ENCODE measurements at regions not wholly inside any gene's neighbourhood (a gene's known extent, or its start where the extent isn't known, plus 50 kb on each side); places are given as distances from the start of the nearest gene placed in this dataset.
A peak's percentile ranks its signal among the peaks of the same experiment; 100 is the strongest.

DNA sequence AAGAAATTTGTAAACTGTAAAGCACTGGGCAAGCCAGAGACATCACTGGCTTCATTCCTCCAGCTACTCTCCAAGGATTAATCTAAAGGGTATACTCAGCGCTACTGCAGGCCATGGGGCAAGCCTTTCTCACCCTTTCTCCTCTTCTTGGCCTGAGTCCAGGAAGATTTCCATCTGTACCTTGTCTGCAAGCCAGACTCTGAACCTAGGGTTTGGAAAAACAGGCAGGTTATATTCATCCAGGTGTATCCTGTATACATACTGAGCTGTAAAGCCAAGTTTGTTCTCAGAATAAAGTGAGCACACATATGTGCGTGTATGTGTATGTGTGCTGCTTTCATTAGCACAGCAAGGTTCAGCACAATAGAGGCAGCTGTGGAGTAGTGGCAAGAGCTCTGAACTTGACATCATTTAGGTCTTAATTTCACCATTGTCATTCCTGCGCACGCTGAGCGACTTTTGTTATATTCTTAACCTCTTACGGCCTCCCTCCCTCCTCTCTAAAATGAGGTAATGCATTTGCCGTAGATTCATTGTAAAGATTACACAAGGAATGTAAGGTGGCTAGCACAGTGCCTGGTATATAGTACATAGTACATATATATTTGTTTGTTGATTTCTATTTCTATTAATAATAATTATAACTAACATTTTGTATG, 128.1 kb upstream of the JUN start:
- ATAC-seq: no peak

DNA sequence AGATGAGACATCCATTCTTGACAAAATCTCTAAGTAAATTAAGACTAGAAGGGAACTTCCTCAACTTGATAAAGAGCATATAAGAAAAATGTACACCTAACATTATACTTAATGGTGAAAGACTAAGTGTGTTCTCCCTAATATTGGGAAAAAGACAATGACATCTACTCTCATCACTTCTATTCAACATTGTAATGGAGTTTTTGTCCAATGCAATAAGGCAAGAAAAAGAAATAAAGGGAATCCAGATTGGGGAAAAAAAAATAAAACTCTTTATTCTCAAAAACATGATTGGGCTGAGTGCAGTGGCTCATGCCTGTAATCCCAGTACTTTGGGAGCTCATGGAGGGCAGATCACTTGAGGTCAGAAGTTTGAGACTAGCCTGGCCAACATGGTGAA, 131.1 kb upstream of the JUN start:
- no peak for ATAC-seq

DNA sequence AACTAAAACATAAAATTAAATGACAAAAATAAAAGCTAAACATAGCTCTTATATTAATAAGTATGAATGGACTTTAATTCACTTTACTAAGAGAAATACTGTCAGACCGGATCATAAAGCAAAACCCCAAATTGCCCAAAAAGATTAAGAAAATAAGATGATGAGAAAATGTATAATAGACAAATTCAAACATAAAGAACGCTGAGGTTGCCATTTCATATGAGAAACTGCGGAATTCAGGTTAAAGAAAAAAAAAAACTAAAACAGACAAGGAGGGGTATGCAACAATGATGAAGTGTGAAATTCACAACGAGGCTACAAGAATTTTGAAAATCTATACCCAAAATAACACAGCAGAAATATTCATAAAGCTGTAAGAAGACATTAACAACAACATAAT, 133.6 kb upstream of the JUN start:
- ATAC-seq: no peak

DNA sequence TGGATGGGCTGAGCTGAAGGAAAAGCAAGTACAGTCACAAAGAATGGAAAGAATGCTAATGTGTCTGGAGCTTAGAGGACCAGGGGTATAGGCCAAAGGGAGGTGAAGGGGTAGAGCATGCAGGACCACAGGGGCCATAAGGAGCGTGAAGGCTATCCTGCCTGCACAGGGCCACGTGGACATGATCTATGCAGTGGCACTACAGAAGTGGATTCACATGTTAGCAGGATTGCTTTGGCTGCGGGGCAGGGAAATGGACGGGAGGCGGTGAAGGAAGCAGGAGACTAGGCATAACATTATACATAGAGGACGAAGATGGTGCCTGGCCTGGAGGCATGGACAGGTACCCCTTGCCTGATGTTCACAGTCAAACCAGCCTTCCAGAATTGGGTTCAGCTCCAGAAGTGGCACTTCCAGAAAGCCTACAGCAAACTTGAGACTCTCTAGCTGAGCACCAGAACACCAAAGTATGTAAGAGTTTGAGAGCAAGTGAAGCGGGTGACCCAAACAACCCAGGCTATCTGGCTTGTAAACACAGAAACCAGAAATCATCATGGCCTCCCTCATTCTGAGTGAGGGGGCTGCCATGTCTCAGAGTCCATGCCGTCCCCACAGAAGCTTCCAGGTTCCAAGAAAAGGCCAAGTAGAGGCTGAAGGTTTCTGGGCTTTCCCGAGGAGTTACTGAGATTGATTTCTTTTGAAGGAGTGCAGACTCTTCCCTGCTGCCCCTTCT, 135.5 kb upstream of the JUN start:
- ATAC-seq: no peak

DNA sequence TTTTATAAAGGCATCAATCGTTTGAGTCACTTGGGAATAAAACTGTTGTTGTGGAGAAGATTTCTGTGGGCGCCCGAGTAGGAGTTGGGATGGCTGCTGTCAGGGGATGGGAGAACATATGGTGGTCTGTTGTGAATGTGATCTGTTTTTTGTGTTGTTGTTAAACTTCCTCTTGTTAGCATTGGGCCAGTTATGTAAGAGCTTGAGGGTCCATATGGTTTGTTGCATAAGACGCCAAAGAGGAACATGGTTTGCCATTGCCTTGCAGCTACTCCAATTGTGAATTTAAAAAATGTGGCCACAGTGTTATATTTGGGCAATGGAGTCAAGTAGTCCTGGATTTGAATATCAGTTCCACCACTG, 136.1 kb upstream of the JUN start:
- no peak for ATAC-seq

DNA sequence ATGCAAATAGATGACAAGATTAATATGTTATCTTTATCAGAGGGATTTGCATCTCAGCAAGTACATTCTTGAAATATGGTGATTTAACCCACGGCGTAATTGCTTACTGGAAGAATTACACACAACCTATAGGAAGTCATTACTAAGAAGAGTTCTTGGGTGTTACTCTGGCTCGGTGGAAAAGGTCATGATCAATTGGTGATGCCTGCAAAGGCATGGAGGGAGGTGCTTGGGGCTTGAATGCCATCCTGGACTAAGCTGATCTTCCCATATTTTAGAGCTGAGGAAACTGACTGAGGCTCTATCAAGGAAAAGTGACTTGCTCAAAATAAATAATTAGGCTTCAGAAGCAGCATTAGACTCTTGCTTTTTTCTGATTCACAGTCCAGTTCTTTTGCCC, 137.5 kb upstream of the JUN start:
- peak; percentile 75 for ATAC-seq

DNA sequence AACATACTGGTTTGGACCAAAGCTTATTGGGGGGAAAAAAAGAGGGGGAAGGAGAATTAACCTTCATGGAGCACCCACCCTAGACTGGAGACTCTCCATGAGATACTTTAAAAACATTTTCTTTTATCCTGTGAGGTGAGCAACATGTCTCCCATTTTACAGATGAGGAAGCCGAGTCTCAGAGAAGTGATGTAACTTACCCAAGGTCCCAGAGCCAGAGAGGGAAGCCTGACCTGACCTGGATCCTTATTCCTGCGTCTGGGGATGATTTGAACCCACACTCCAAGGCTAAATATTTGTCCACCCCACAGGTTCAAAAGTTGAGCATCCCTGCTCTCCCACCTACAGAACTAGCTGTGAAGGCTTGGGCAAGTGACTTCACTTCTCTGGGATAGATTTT, 137.9 kb upstream of the JUN start:
- ATAC-seq: no peak

DNA sequence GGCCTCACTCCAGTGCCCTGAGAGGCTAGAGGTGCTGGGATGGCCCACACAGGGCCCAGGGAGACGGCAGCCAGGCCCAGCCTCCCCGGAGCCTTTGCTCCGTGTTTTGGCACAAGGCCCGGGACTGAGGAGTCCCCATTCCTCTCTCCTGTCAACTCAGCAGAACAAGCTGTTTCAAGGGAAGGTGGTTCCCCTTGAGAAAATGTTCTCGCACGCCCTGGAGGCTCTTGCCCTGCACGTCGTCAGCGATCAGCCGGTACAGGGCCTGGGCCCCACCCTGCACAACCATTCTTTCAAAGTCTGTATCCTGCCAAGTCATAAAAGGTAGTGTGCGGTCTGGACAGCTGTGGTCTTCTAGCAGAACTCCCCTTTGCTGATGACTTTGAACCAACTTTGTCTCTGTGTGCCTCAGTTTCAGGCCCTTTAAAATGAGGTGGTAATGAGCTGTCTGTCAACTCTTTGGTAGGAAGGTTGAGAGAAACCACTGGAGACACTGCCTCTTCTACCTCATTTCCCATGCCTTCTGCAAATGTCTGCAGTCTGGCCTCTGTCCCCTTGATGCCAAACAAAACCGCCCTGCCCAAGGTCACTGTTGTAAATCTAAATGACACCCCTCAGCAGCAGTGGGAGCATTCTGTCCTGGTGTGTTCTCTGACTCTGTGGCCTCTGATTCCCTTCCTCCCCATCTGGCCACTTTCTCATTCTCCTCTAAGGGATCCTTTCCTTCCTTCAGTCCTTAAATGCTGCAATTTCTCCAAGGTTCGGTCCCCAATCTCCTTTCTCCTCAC, 138.6 kb upstream of the JUN start:
- ATAC-seq: peak; percentile 97

DNA sequence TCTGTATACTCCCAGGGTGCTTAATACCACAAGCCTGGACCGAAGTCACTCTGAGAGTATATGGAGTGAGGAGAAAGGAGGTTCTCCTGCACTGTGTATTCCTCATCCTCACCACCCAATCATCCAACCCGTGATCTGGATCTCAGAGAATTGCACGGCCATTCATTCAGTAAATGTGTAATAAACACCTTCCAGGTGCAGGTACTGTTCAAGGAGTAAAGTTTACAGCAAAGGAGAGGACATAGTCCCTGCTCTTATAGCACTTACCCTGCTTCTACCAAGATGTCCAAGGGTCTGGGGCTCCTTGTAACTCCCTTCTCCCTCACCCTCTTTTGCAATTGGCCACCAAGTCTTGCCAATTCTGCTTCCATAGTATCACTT, 139.2 kb upstream of the JUN start:
- ATAC-seq: no peak

DNA sequence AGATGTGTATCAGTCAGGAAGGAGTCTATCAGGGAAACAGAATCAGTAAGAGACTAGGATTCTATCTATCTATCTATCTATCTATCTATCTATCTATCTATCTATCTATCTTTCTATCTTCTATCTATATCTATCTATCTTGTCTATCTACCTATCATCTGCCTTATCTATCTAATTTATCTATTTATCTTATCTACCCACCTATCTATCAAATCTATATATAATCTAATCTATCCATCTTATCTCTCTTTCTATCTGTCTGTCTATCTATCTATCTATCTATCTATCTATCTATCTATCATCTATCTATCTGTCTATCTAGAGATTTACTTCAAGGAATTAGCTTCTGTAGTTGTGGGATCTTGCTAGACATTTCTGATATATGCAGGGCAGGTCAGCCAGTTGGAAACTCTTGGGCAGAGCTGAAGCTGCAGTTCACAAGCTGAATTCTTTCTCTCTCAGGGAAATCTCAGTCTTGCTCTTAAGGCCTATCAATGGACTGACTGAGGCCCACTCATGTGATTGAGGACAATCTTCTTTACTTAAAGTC, 140.2 kb upstream of the JUN start:
- no peak for ATAC-seq

DNA sequence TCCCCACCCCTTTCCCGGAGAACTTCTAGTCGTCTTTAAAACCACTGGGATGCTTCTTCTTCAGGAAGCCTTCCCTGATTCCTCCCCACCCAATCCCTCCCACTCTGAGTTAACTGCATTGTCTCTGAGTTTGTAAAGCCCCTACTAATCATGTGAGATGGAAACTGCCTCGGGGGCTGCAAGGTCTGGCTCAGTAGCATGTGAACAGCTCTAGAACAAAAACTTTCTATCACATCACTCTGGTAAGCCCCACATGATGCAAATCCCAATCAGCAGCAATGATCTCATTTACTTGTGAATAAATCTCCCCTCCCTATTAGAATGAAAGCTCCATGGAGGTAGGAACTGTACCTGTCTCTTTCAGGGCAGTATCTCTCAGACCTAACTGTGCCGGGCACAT, 141.0 kb upstream of the JUN start:
- no peak for ATAC-seq

DNA sequence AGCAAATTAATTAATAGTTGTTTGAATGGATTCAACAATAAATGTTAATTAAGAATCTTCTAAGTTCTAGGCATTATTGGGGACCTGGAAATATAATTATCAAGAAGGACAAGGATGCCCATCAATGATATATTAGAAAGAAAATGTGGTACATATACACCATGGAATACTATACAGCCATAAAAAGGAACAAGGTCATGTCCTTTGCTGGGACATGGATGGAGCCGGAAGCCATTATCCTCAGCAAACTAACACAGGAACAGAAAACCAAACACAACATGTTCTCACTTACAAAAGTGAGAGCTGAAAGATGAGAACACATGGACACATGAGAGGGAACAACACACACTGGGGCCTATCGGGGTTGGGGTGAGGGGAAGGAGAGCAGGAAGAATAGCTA, 141.4 kb upstream of the JUN start:
- ATAC-seq: no peak

DNA sequence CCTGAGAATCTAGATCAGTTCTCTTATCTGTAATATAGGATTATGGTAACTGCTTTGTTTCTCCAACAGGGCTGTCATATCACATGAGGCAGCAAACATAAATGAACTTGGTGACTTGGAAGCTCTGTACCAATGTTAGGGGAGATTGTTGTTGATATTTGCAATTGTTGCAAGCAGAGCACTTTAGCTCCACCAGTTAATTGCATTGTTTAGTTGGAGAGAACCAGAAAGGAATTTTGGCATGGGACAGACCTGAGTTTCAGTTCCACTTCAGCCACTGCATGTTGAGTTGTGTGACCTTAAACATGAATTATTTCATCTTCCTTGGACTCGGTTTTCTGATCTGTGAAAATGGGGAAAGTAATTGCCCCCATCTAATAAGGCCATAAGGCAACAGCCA, 142.3 kb upstream of the JUN start:
- ATAC-seq: no peak

DNA sequence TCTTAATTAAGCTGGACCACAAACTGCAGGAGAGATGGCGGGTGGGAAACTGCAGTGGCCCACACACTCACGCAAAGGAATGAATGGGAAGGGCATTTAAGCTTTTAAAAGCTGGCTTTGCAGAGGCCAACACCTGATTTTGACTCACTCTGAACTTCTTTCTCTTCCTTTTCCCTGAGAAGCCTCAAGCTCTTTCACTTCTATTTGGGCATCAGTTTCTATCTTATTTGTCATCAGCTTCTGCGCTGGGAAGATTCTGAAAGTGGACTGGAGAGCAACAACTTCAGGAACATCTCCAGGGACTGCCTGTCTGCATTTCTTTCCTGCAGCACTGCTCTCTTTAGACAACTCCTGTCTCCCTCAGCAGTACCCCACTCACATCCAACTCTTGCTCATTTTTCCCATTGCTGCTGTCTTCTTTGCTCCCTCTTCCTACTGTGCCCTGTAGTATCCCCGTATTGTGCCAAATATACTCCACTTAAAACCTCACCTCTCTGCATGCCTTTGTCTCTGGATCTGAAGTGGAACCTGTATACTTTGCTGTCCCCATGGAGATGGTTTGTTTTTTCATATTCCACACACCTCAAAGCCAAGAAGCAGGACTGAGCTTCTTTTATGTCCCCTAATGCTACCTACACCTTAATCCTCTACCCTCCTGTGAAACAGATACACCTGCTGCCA, 143.3 kb upstream of the JUN start:
- ATAC-seq: no peak

DNA sequence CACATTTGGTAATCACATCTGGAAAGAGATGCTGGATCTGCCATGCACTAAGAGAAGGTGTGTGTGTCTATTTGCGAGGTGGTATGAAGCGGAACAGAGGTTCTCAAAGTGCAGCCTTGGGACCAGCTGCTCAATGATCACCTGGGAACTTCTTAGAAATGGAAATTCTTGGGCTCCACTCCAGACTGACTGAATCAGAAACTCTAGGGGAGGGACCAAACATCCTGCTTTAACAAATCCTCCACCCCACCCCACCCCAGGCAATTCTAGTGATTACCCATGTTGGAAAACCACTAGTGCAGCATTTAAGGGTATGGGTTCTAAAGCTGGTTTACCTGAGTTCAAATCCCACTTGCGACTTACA, 143.9 kb upstream of the JUN start:
- ATAC-seq: peak; percentile 67

DNA sequence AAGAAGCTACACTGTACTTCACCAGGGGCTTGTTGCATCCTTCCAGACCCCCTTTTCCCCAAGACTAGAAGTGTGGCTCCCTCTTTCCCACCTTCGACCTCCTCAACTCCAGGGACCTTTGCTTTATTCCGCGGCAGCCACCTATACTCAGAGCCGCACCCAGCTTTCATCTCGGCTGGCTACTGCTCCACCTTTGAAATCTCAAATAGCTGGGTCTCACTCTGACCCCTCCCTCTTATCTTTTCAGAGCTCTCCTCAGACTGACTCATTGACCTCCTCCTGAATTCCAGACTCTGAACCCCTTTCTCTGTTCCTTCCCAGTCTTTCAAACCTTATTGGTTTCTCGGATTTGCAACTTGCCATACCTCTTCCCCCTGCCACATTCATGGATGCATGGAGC, 144.7 kb upstream of the JUN start:
- no peak for ATAC-seq

DNA sequence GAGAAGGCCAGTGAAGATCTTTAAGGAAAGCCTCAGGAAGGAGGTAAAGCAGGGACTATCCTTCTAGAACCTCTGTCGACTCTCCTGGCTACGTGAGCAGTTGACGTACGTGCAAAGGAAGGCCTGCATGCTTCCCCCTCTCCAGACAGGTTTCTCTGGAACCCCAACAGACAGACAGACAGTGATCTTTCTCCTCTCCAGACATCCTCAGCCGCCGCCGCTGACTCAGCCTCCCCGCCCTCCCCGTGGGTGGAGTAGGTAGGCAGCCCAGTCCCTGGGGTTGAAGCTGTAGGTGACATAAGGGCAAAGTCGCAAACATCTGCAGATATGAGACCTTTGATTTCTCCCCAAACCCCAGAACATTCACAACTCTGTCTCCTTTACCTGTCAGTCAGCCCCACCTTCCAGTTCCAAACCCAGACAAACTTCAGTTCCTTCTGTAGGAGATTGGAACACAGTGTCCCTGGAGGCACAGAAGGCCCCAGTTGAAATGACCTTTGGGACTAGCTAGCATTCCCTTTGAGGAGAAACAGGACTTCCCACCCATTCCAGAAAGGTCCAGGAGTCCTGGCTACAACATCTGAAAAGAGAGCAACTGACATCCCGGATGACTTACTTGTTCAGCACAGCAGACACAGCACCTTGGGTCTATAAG, 146.0 kb upstream of the JUN start:
- ATAC-seq: peak; percentile 75

DNA sequence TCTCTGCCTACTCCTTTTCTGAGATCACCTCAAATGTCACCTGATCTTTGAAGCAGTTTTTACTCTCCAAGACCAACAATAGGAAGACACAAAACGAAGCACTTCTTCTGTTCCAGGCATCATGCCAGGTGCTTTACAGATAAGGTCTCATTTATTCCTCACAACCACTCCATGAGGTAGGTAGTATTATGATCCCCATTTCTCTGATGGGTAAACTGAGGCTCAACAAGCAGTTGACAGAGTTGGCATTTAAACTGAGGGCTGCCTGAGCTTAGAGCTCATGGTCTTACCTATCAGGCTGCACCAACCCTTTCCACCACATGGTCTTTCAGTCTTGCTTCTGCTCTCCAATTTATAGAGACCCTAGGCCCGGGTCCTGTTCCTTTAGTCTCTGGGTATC, 147.2 kb upstream of the JUN start:
- ATAC-seq: no peak

DNA sequence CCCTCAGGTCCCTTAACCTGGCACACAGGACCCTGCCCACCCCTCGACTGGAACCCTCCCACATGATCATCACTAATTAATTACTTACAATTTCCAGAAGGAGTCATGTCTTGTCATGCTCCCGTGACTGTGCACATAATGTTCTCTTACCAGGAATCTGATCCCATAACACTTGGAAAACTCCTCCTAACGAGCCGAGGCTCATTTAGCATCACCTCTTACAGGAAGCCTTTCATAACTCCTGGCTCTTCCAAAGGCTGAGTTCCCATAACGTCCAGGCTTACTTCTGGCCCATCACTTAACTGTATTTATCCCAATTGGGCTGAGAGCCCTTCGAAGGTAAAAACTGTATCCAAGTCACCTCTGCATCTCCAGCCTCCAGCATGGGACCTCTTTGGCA, 147.9 kb upstream of the JUN start:
- ATAC-seq: no peak

DNA sequence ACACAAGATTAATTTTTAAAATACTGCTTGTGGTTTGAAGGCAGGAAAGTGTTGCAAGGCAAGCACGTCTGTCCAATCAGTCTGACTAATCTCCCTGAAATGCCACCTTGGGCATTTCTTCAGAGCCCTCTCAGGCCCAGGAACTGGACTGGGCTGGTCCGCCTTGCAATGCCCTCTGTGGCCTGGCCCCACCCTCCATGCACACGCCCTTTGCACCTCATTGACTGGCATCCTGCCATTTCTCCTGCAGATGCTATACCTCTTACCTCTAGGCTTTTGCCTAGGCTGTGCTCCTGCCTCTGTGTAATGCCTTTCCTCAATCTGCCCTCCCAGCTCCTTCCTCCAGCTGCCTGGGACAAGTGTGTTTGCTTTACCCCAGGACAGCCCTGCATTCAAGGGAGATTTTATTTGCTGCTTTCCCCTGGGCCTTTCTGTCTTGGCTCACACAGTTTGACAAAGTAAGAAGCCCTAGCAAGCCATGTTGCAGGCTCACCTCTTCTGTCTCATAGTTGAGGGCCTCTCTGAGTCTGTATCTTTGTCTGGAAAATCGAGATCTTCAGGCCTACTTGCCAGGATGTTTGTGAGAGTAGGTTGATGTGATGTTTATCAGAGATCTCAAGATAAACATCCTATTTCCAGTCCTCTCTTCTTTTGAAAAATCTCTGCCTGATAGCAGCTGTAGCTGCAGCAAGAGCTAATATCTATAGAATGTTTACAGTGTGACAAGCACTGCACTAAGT, 149.2 kb upstream of the JUN start:
- ATAC-seq: peak; percentile 96

DNA sequence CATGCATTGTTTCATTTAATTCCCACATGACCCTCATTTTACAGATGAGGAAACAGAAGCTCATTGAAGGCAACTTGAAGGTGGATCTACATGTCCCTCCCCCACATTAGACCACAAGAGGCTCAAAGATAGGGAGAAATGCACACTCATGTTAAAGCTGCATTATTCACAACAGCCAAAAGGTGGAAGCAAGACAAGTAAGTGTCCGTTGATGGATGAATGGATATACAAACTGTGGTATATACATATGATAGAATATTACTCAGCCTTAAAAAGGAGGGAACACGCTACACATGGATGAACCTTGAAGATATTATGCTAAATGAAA, 149.7 kb upstream of the JUN start:
- no peak for ATAC-seq

DNA sequence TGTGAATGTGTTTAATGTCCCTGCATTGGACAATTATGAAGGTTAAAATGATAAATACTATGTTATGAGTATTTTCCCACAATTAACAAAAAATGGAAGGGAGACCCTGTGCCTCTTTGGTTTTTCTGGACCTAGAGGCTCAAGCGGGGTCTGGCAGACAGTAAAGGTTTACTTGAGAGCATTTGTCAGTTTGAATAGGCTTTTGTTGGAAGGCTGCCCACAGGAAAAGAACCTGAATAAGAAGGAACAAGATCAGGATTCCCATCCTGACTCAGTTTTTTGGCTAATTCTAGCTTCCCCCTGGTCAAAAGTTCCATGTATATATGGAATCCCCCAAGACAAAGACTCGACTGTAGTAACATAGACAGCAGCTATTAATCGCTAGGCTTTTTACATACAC, 150.9 kb upstream of the JUN start:
- no peak for ATAC-seq

Data from esophagus mucosa (tissue), 1 donor.